HL-60 (cell line): ENCODE measurements at regions not wholly inside any gene's neighbourhood (a gene's known extent, or its start where the extent isn't known, plus 50 kb on each side); places are given as distances from the start of the nearest gene placed in this dataset.

Source experiments
- DNase-seq, 2 experiments: peaks; one replicate each; pipeline ENCODE4 v3.0.0-alpha.2; 2010 to 2020; ENCODE audit warnings: low read depth in 1 of 2, low spot score in 1 of 2
- H3K27ac ChIP-seq: fragments of 250-450 bp; sonication (Bioruptor Pico); replicated peaks from 2 replicates; pipeline ENCODE4 v1.5.1; 2020; ENCODE audit warnings: mild to moderate bottlenecking, moderate library complexity
- H3K27me3 ChIP-seq: fragments of 250-450 bp; sonication (Bioruptor Pico); 2 replicates; pipeline ENCODE4 v1.5.1; 2021; ENCODE audit warnings: mild to moderate bottlenecking, moderate library complexity; ENCODE audit not compliant: insufficient read depth, poor library complexity, severe bottlenecking
- H3K4me3 ChIP-seq: replicated peaks from 2 replicates; pipeline ENCODE4 v1.5.1; 2011; ENCODE audit warnings: mild to moderate bottlenecking, control low read depth, low read length; ENCODE audit not compliant: insufficient read depth
- CTCF ChIP-seq: IDR thresholded peaks from one replicate; pipeline ENCODE4 v1.5.1; 2011; ENCODE audit warnings: low read length, control low read depth, inconsistent platforms; ENCODE audit not compliant: insufficient read depth
- GABPA ChIP-seq: IDR thresholded peaks from 2 replicates; pipeline ENCODE4 v1.6.1; 2012; ENCODE audit warnings: low read depth
- POLR2AphosphoS5 ChIP-seq: IDR thresholded peaks from 2 replicates; pipeline ENCODE4 v1.6.1; 2012; ENCODE audit warnings: low read depth
- REST ChIP-seq: IDR thresholded peaks from 2 replicates; pipeline ENCODE4 v1.6.1; 2012; ENCODE audit warnings: low read depth; ENCODE audit not compliant: insufficient replicate concordance
- SPI1 ChIP-seq: IDR thresholded peaks from 2 replicates; pipeline ENCODE4 v1.6.1; 2012; ENCODE audit warnings: low read depth, mild to moderate bottlenecking, borderline replicate concordance

GRCh38 chr7:16023046-16023445 lies 336.6 kb upstream of the MEOX2 start:
- H3K4me3 ChIP-seq, result no peak overlapping the region
- H3K27me3 ChIP-seq, result no peaks in the 10 kb centered on the region
- DNase-seq, result no peak
- no peak for TF ChIP-seq SPI1
- TF ChIP-seq REST, result no peak
- no peak for TF ChIP-seq CTCF
- TF ChIP-seq GABPA, result no peak
- TF ChIP-seq POLR2AphosphoS5, result no peak
- H3K27ac ChIP-seq, result no peak overlapping the region

- H3K27ac ChIP-seq, result no peak overlapping the region
- no peak for DNase-seq
- H3K27me3 ChIP-seq, result no peaks in the 10 kb centered on the region
- H3K4me3 ChIP-seq, result no peak overlapping the region
- no peak for TF ChIP-seq REST
- no peak for TF ChIP-seq POLR2AphosphoS5
- TF ChIP-seq GABPA, result no peak
- no peak for TF ChIP-seq SPI1
- no peak for TF ChIP-seq CTCF
Observed at GRCh38 chr7:16021851-16022250, 335.4 kb upstream of the MEOX2 start.

- H3K4me3 ChIP-seq, result no peak overlapping the region
- no peak overlapping the region for H3K27ac ChIP-seq
- DNase-seq, result no peak
- no peaks in the 10 kb centered on the region for H3K27me3 ChIP-seq
- TF ChIP-seq CTCF (no peak), POLR2AphosphoS5 (no peak), GABPA (no peak)
Observed at GRCh38 chr7:16015981-16016380, 329.5 kb upstream of the MEOX2 start.

- no peak overlapping the region for H3K4me3 ChIP-seq
- no peaks in the 10 kb centered on the region for H3K27me3 ChIP-seq
- no peak for DNase-seq
- no peak overlapping the region for H3K27ac ChIP-seq
- no peak for TF ChIP-seq REST
- TF ChIP-seq CTCF, result no peak
- TF ChIP-seq GABPA, result no peak
- TF ChIP-seq SPI1, result no peak
- no peak for TF ChIP-seq POLR2AphosphoS5
Observed at GRCh38 chr7:16014031-16014430, 327.5 kb upstream of the MEOX2 start.
